H1 (cell line): ENCODE measurements at regions not wholly inside any gene's neighbourhood (a gene's known extent, or its start where the extent isn't known, plus 50 kb on each side); places are given as distances from the start of the nearest gene placed in this dataset.

Experiments
- CTCF ChIA-PET: fragments of 300-600 bp; sonication (Branson Sonifier 250); formaldehyde crosslinking; loops from one replicate; lab custom pipeline; 2021; ENCODE audit not compliant: partially characterized antibody; lab: Charles Lee
- POLR2A ChIA-PET: fragments of 300-600 bp; sonication (Branson Sonifier 250); formaldehyde crosslinking; loops from one replicate; lab custom pipeline; 2021; ENCODE audit warnings: inconsistent platforms; ENCODE audit not compliant: partially characterized antibody; lab: Charles Lee
- DNase-seq, 2 experiments: peaks; one replicate each; pipeline versions ENCODE4 v3.0.0 to v3.0.0-alpha.2; 2010 to 2022; ENCODE audit warnings: low spot score in 2 of 2, low read depth in 1 of 2, mixed read lengths in 1 of 2
- FAIRE-seq: peaks from 2 replicates; lab custom pipeline; 2011; peaks lifted over from hg19 to GRCh38; lab: Jason Lieb, UNC
- H2AFZ ChIP-seq: 2 replicates; pipeline ENCODE4 v1.8.1; 2012; ENCODE audit warnings: low read length, inconsistent platforms
- H2AK5ac ChIP-seq: 2 replicates; pipeline ENCODE4 v1.6.1; 2013; ENCODE audit warnings: low read depth, low read length
- H2BK120ac ChIP-seq: replicated peaks from 2 replicates; pipeline ENCODE3; 2013; ENCODE audit warnings: low read depth, low read length, inconsistent platforms
- H2BK12ac ChIP-seq: 2 replicates; pipeline ENCODE4 v1.6.1; 2013; ENCODE audit warnings: low read depth, low read length
- H2BK15ac ChIP-seq: 2 replicates; pipeline ENCODE4 v1.6.1; 2013; ENCODE audit warnings: low read length
- H2BK20ac ChIP-seq: 2 replicates; pipeline ENCODE4 v1.6.1; 2013; ENCODE audit warnings: low read length
- H2BK5ac ChIP-seq: 2 replicates; pipeline ENCODE4 v1.6.1; 2013; ENCODE audit warnings: low read depth, low read length
- H3K14ac ChIP-seq: 2 replicates; pipeline ENCODE4 v1.6.1; 2013; ENCODE audit warnings: inconsistent platforms; ENCODE audit not compliant: insufficient read length
- H3K18ac ChIP-seq: 2 replicates; pipeline ENCODE4 v1.6.1; 2013; ENCODE audit warnings: low read length; ENCODE audit errors: extremely low read depth
- H3K23ac ChIP-seq: 2 replicates; pipeline ENCODE4 v1.6.1; 2013; ENCODE audit warnings: inconsistent platforms; ENCODE audit not compliant: insufficient read length
- H3K23me2 ChIP-seq: 2 replicates; pipeline ENCODE4 v1.6.1; 2013; ENCODE audit warnings: low read depth, low read length
- H3K27ac ChIP-seq: 2 replicates; pipeline ENCODE4 v1.6.1; 2011; ENCODE audit warnings: low read depth, low read length, inconsistent platforms
- H3K27me3 ChIP-seq, 4 experiments: replicated peaks in 1 of 4; 1 replicate in 1 of 4; 2 replicates in 3 of 4; pipeline versions ENCODE4 v1.6.1 to v1.8.1; 2011 to 2013; ENCODE audit warnings: low read length in 3 of 4, mild to moderate bottlenecking in 3 of 4, inconsistent platforms in 2 of 4, mixed read lengths in 2 of 4, moderate library complexity in 1 of 4; ENCODE audit not compliant: control insufficient read depth in 3 of 4, insufficient read depth in 3 of 4; ENCODE audit errors: extremely low read depth in 1 of 4
- H3K36me3 ChIP-seq, 4 experiments: 2 replicates each; pipeline versions ENCODE4 v1.6.1 to v1.8.1; 2011 to 2013; ENCODE audit warnings: mild to moderate bottlenecking in 4 of 4, low read length in 3 of 4, moderate library complexity in 2 of 4, control low read depth in 1 of 4, inconsistent platforms in 1 of 4; ENCODE audit not compliant: insufficient read depth in 4 of 4, control insufficient read depth in 2 of 4
- H3K4ac ChIP-seq: replicated peaks from 2 replicates; pipeline ENCODE3; 2013; ENCODE audit warnings: low read length, low read depth, mixed read lengths, inconsistent platforms; ENCODE audit not compliant: insufficient read length
- H3K4me1 ChIP-seq, 4 experiments: replicated peaks in 1 of 4; 1 replicate in 1 of 4; 2 replicates in 3 of 4; pipeline versions ENCODE4 v1.6.1 to v1.8.1; 2011 to 2013; ENCODE audit warnings: low read length in 3 of 4, inconsistent platforms in 2 of 4, mixed read lengths in 1 of 4; ENCODE audit not compliant: insufficient read depth in 4 of 4, control insufficient read depth in 3 of 4
- H3K4me2 ChIP-seq, 2 experiments: 2 replicates each; pipeline versions ENCODE4 v1.6.1 to v1.8.1; 2011 to 2013; ENCODE audit warnings: low read depth in 2 of 2, low read length in 2 of 2, control low read depth in 1 of 2, inconsistent platforms in 1 of 2, mild to moderate bottlenecking in 1 of 2; ENCODE audit not compliant: insufficient read depth in 1 of 2
- H3K4me3 ChIP-seq, 4 experiments: fragments of 200-600, 300-600 bp in 1 of 4; sonication (generic), shearing (Covaris generic), sonication (Bioruptor Twin) in 1 of 4; 2 replicates each; pipeline versions ENCODE4 v1.5.1 to v1.8.1; 2011 to 2016; ENCODE audit warnings: low read length in 4 of 4, low read depth in 3 of 4, control low read depth in 2 of 4, inconsistent platforms in 2 of 4, mild to moderate bottlenecking in 2 of 4, mixed read lengths in 1 of 4, moderate library complexity in 1 of 4; ENCODE audit not compliant: insufficient read depth in 2 of 4; ENCODE audit errors: extremely low read depth in 1 of 4
- H3K56ac ChIP-seq: replicated peaks from 2 replicates; pipeline ENCODE3; 2013; ENCODE audit warnings: low read depth, mild to moderate bottlenecking, mixed read lengths, low read length, inconsistent platforms; ENCODE audit not compliant: insufficient read length
- H3K79me1 ChIP-seq: 2 replicates; pipeline ENCODE4 v1.6.1; 2013; ENCODE audit warnings: low read depth, low read length, control low read depth
- H3K79me2 ChIP-seq, 2 experiments: 2 replicates each; pipeline versions ENCODE4 v1.6.1 to v1.8.1; 2012 to 2013; ENCODE audit warnings: low read length in 2 of 2, mild to moderate bottlenecking in 2 of 2, inconsistent platforms in 1 of 2; ENCODE audit not compliant: insufficient read depth in 2 of 2, control insufficient read depth in 1 of 2
- H3K9ac ChIP-seq, 4 experiments: replicated peaks in 1 of 4; 1 replicate in 1 of 4; 2 replicates in 3 of 4; pipeline versions ENCODE4 v1.6.1 to v1.8.1; 2011 to 2013; ENCODE audit warnings: low read depth in 3 of 4, low read length in 3 of 4, control low read depth in 2 of 4, mild to moderate bottlenecking in 2 of 4, moderate library complexity in 2 of 4, inconsistent platforms in 1 of 4; ENCODE audit errors: extremely low read depth in 1 of 4
- H3K9me3 ChIP-seq, 2 experiments: 2 replicates each; pipeline versions ENCODE4 v1.6.1 to v1.8.1; 2012 to 2013; ENCODE audit warnings: mild to moderate bottlenecking in 2 of 2, moderate library complexity in 2 of 2, control low read depth in 1 of 2, inconsistent platforms in 1 of 2, low read depth in 1 of 2, low read length in 1 of 2, mixed read lengths in 1 of 2; ENCODE audit not compliant: insufficient read depth in 2 of 2
- H4K20me1 ChIP-seq, 2 experiments: replicated peaks in 1 of 2; 2 replicates each; pipeline versions ENCODE3 to v1.8.1; 2011 to 2013; ENCODE audit warnings: inconsistent platforms in 2 of 2, low read length in 2 of 2, mild to moderate bottlenecking in 1 of 2; ENCODE audit not compliant: insufficient read depth in 2 of 2, control insufficient read depth in 1 of 2
- H4K5ac ChIP-seq: 2 replicates; pipeline ENCODE4 v1.6.1; 2013; ENCODE audit warnings: low read length, low read depth, mixed read lengths, inconsistent platforms; ENCODE audit not compliant: insufficient read length
- H4K8ac ChIP-seq: 2 replicates; pipeline ENCODE4 v1.8.0; 2013; ENCODE audit warnings: mild to moderate bottlenecking, moderate library complexity, low read length, inconsistent platforms; ENCODE audit not compliant: insufficient read depth; ENCODE audit errors: extremely low read depth
- H4K91ac ChIP-seq: replicated peaks from 2 replicates; pipeline ENCODE3; 2013; ENCODE audit warnings: low read length, mixed read lengths, inconsistent platforms; ENCODE audit not compliant: insufficient read length
- EGR1 ChIP-seq: IDR thresholded peaks from 2 replicates; pipeline ENCODE4 v1.6.1; 2011; ENCODE audit warnings: low read depth, low read length, borderline replicate concordance
- EP300 ChIP-seq, 2 experiments: IDR thresholded peaks; 1 replicate in 1 of 2; 2 replicates in 1 of 2; pipeline ENCODE4 v1.6.1; 2011 to 2012; ENCODE audit warnings: low read depth in 2 of 2, low read length in 2 of 2, mild to moderate bottlenecking in 2 of 2, borderline replicate concordance in 1 of 2, inconsistent platforms in 1 of 2, moderate library complexity in 1 of 2
- KDM1A ChIP-seq: fragments of 200-600, 300-600 bp; sonication (generic); IDR thresholded peaks from 2 replicates; pipeline ENCODE4 v1.7.1; 2016; ENCODE audit warnings: mild to moderate bottlenecking, low read length, borderline replicate concordance
- POU5F1 ChIP-seq: IDR thresholded peaks from 2 replicates; pipeline ENCODE4 v1.6.1; 2011; ENCODE audit warnings: low read depth, mild to moderate bottlenecking, low read length, moderate library complexity
- SIX5 ChIP-seq: IDR thresholded peaks from 2 replicates; pipeline ENCODE4 v1.6.1; 2011; ENCODE audit warnings: mild to moderate bottlenecking, low read depth, low read length
- TCF12 ChIP-seq: IDR thresholded peaks from 2 replicates; pipeline ENCODE4 v1.6.1; 2011; ENCODE audit warnings: low read depth, mild to moderate bottlenecking, low read length
- ZNF274 ChIP-seq: IDR thresholded peaks from 2 replicates; pipeline ENCODE4 v1.7.0; 2012; ENCODE audit warnings: low read length, borderline replicate concordance; ENCODE audit errors: extremely low read depth
- TF ChIP-seq, protein P1 (sequence below): IDR thresholded peaks from 2 replicates; pipeline ENCODE4 v1.6.1; 2011; ENCODE audit warnings: low read depth, mild to moderate bottlenecking, low read length; ENCODE audit not compliant: insufficient read depth

DNA sequence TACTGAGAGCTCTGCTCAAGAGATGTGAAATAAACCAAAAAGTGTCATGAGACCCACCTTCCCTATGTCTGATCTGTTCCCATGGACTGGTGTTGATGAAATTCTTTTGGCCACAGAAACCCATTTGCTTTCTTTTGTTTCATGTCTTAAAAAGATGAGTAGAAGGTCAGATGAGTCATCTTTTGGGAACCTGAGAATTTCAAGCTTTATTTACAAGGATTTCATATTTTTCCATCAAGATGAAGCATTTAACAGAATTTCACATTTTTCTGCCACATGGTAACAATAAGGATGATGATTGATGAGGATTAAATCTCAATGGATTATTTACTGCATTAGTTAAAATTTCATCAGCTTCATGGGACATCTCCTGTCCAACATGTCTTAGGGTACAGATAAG is 337.8 kb downstream of the DEPDC1B start:
- DNase-seq (no peak), FAIRE-seq (no peak)
- H3K4ac ChIP-seq: no peak overlapping the region
- no peak overlapping the region for H3K27ac ChIP-seq
- no peaks in the 10 kb centered on the region for H3K79me2 ChIP-seq
- H3K79me1 ChIP-seq: no peaks in the 10 kb centered on the region
- ChIA-PET CTCF (interaction anchor here (1.0 kb wide), 1 partner anchor 29 kb away, joined by 4 read pairs; no protein-coding TSS in a partner anchor), POLR2A (no interaction called here)
- no peaks in the 10 kb centered on the region for H3K9me3 ChIP-seq
- H3K56ac ChIP-seq: no peak overlapping the region
- H2BK12ac ChIP-seq: no peak overlapping the region
- no peaks in the 10 kb centered on the region for H3K36me3 ChIP-seq
- TF ChIP-seq EGR1 (no peak), POU5F1 (no peak), ZNF274 (no peak), EP300 (IDR thresholded peaks at IDR 0.05; ENCODE audit: borderline replicate concordance in 1 of 2, low read depth in 2 of 2, low read length in 2 of 2) (no peak), KDM1A (no peak), SIX5 (no peak), TCF12 (no peak)
- TF ChIP-seq, protein P1, sequence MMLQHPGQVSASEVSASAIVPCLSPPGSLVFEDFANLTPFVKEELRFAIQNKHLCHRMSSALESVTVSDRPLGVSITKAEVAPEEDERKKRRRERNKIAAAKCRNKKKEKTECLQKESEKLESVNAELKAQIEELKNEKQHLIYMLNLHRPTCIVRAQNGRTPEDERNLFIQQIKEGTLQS: no peak
- no peak overlapping the region for H2BK15ac ChIP-seq
- H3K27me3 ChIP-seq: no peaks in the 10 kb centered on the region
- H3K14ac ChIP-seq: no peak overlapping the region
- no peak overlapping the region for H3K9ac ChIP-seq
- no peaks in the 10 kb centered on the region for H4K20me1 ChIP-seq
- H3K4me1 ChIP-seq: peaks cover 0 to 3% (median 0%) of the 10 kb centered on the region in 4 experiments; a peak in 1 of 7 replicates
- no peak overlapping the region for H3K4me3 ChIP-seq
- H2BK5ac ChIP-seq: no peak overlapping the region
- no peak overlapping the region for H2AFZ ChIP-seq
- H3K23me2 ChIP-seq: no peaks in the 10 kb centered on the region
- H3K18ac ChIP-seq: no peak overlapping the region
- H3K23ac ChIP-seq: no peak overlapping the region
- no peak overlapping the region for H2BK20ac ChIP-seq
- no peak overlapping the region for H2AK5ac ChIP-seq
- no peak overlapping the region for H2BK120ac ChIP-seq
- no peak overlapping the region for H4K91ac ChIP-seq
- H4K5ac ChIP-seq: no peak overlapping the region
- no peak overlapping the region for H3K4me2 ChIP-seq
- H4K8ac ChIP-seq: no peak overlapping the region
